Mesodermal cell (in vitro differentiated cells): ENCODE measurements at regions not wholly inside any gene's neighbourhood (a gene's known extent, or its start where the extent isn't known, plus 50 kb on each side); places are given as distances from the start of the nearest gene placed in this dataset.
"Not testable (repeated sequence)": the region's sequence is repeated elsewhere in the genome, so short reads cannot be mapped to it uniquely, and the experiment has no call there.

Experiments used
- H3K27ac ChIP-seq: 2 replicates; pipeline ENCODE4 v1.7.0; 2013; ENCODE audit warnings: mild to moderate bottlenecking, low read depth, low read length, moderate library complexity; ENCODE audit not compliant: severe bottlenecking
- H3K36me3 ChIP-seq: 2 replicates; pipeline ENCODE4 v1.7.1; 2013; ENCODE audit warnings: mild to moderate bottlenecking, low read length, moderate library complexity; ENCODE audit not compliant: control insufficient read depth, insufficient read depth
- H3K4me1 ChIP-seq: one replicate; pipeline ENCODE4 v1.7.1; 2013; ENCODE audit warnings: mild to moderate bottlenecking, low read length; ENCODE audit not compliant: insufficient read depth, control insufficient read depth, poor library complexity, severe bottlenecking
- H3K4me3 ChIP-seq: 2 replicates; pipeline ENCODE4 v1.7.0; 2013; ENCODE audit warnings: low read length, control low read depth, mild to moderate bottlenecking; ENCODE audit not compliant: insufficient read depth, poor library complexity, severe bottlenecking; ENCODE audit errors: extremely low read depth
- H3K9me3 ChIP-seq: 2 replicates; pipeline ENCODE4 v1.7.1; 2013; ENCODE audit warnings: mild to moderate bottlenecking, low read length, moderate library complexity; ENCODE audit not compliant: control insufficient read depth
- WGBS, 2 experiments: methylation state at CpG; one replicate each; pipeline ENCODE4 v1.1.5; 2013; ENCODE audit warnings: missing lambda C conversion rate in 2 of 2; ENCODE audit not compliant: insufficient coverage in 2 of 2; 5-methylcytosine and 5-hydroxymethylcytosine counted together

GRCh38 chr12:71299541-71300376 lies 139.8 kb upstream of the LGR5 start:
- no peak overlapping the region for H3K4me3 ChIP-seq
- no peaks in the 10 kb centered on the region for H3K9me3 ChIP-seq
- no peaks in the 10 kb centered on the region for H3K36me3 ChIP-seq
- H3K4me1 ChIP-seq, result no peaks in the 10 kb centered on the region
- no peak overlapping the region for H3K27ac ChIP-seq
- whole genome bisulfite sequencing, 2 experiments, result 81 to 92% methylated on average over 1 to 3 of the region's 6 CpGs

DNA sequence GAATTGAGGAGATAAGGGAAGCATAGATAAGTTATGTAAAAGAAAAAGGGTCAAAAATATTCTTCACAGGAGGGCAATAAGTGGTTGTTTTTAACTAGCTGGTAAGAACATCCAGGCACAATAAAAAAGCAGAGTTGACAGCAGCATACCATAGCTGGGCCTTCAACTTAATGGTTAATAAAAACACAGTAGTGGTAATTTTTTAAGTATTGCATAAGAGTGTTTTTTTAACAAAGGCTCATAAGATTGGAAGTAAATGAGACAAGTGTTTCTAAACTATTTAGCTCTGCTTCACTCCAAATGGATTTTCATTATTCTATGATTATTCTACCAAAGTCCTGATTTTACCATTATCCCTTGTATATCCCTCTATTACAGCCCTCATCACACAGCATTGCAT lies 140.1 kb upstream of the TSPAN8 start:
- H3K9me3 ChIP-seq, result no peaks in the 10 kb centered on the region
- no peaks in the 10 kb centered on the region for H3K36me3 ChIP-seq
- no peaks in the 10 kb centered on the region for H3K4me1 ChIP-seq
- H3K4me3 ChIP-seq, result no peak overlapping the region
- no peak overlapping the region for H3K27ac ChIP-seq

DNA sequence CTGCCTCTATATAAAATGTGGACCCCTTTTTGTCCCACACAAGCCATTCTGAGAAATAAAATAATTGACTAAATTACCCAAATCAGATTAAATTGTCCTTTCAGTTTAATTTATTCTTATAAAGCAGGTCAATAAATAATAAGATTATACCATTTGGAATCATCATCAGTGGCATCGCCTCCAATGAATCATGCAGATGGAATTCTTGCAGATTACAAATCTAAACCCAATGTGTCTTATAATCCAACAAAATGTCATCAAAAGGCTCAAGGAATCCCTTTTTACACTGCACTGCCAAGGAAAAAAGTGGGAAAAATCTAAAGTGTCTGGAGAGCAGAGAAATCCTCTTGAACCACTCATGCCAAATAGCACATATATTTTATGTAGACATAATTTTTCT lies 138.2 kb upstream of the TSPAN8 start:
- peaks cover 8% of the 10 kb centered on the region for H3K9me3 ChIP-seq
- 100% methylated on average over 1 of the region's 1 CpG for WGBS, 2 experiments

GRCh38 chr12:71291746-71292145 lies 133.9 kb upstream of the TSPAN8 start:
- H3K4me1 ChIP-seq, result no peaks in the 10 kb centered on the region
- H3K9me3 ChIP-seq, result peaks cover 8% of the 10 kb centered on the region
- no peak overlapping the region for H3K27ac ChIP-seq

More for the DNA sequence above, 138.2 kb upstream of the TSPAN8 start:
- no peak overlapping the region for H3K4me3 ChIP-seq
- H3K4me1 ChIP-seq, result no peaks in the 10 kb centered on the region
- H3K27ac ChIP-seq, result no peak overlapping the region
- no peaks in the 10 kb centered on the region for H3K36me3 ChIP-seq

DNA sequence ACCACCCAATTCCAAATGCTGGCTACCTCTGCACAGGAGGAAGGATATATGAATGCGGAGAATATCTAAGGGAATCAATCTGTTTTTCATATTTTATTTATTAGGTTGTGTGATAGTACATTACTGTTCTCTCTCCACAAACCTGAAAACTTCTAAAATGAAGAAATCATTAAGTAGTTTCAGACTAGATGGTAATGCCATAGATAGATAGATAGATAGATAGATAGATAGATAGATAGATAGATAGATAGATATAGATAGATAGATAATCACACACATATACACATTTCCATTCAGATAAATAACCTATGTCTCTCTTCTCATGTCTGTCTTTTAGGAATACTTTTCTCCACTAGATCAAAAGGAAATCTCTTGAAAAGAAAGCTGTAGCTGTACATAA lies 126.1 kb upstream of the TSPAN8 start:
- WGBS, 2 experiments, result no CpG with 5 or more reads among the region's 1 CpG

More at GRCh38 chr12:71291746-71292145, 133.9 kb upstream of the TSPAN8 start:
- no peak overlapping the region for H3K4me3 ChIP-seq
- 85 to 93% methylated on average over 2 of the region's 2 CpGs for whole genome bisulfite sequencing, 2 experiments
- no peaks in the 10 kb centered on the region for H3K36me3 ChIP-seq

GRCh38 chr12:71282925-71283324 lies 125.1 kb upstream of the TSPAN8 start:
- H3K9me3 ChIP-seq, result no peaks in the 10 kb centered on the region
- no CpG with 5 or more reads among the region's 5 CpGs for WGBS, 2 experiments
- H3K27ac ChIP-seq, result no peak overlapping the region
- no peak overlapping the region for H3K4me3 ChIP-seq
- no peaks in the 10 kb centered on the region for H3K4me1 ChIP-seq
- no peaks in the 10 kb centered on the region for H3K36me3 ChIP-seq

More for the DNA sequence above, 126.1 kb upstream of the TSPAN8 start:
- Histone ChIP-seq H3K36me3 (no peaks in the 10 kb centered on the region), H3K4me3 (no peak overlapping the region), H3K4me1 (no peaks in the 10 kb centered on the region), H3K27ac (no peak overlapping the region), H3K9me3 (no peaks in the 10 kb centered on the region)

DNA sequence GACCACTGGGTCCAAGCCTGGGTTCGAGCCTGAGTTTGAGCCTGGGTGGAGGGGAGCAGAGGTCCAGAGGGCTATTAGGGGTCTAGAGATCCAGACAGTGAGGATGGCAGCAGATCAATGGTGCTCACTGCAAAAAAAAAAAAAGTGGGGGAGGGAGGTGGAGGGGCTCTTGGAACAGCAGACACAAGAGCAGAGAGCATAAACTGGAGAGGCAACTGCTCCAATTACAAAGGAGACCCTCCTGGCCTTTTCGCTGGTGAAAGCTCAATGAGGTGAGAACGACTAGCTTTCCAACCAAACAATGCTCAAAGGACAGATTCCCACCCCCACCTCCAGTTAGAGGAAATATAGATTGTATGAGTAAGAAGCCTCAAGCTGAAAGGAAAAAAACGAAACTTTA lies 124.2 kb upstream of the TSPAN8 start:
- no peak overlapping the region for H3K27ac ChIP-seq
- WGBS, 2 experiments, result 54 to 83% methylated on average over 1 to 2 of the region's 4 CpGs
- H3K9me3 ChIP-seq, result no peaks in the 10 kb centered on the region
- no peaks in the 10 kb centered on the region for H3K4me1 ChIP-seq
- H3K4me3 ChIP-seq, result no peak overlapping the region
- no peaks in the 10 kb centered on the region for H3K36me3 ChIP-seq

GRCh38 chr12:71281425-71281824 lies 123.6 kb upstream of the TSPAN8 start:
- no peak overlapping the region for H3K4me3 ChIP-seq
- WGBS, 2 experiments, result 60 to 100% methylated on average over 1 of the region's 2 CpGs
- H3K4me1 ChIP-seq, result no peaks in the 10 kb centered on the region
- H3K36me3 ChIP-seq, result no peaks in the 10 kb centered on the region
- H3K9me3 ChIP-seq, result no peaks in the 10 kb centered on the region
- H3K27ac ChIP-seq, result no peak overlapping the region

- Histone ChIP-seq H3K4me3 (no peak overlapping the region), H3K36me3 (no peaks in the 10 kb centered on the region), H3K4me1 (no peaks in the 10 kb centered on the region), H3K27ac (no peak overlapping the region), H3K9me3 (no peaks in the 10 kb centered on the region)
- no CpG with 5 or more reads among the region's 1 CpG for WGBS, 2 experiments
Observed at GRCh38 chr12:71277866-71278265, 120.1 kb upstream of the TSPAN8 start.

DNA sequence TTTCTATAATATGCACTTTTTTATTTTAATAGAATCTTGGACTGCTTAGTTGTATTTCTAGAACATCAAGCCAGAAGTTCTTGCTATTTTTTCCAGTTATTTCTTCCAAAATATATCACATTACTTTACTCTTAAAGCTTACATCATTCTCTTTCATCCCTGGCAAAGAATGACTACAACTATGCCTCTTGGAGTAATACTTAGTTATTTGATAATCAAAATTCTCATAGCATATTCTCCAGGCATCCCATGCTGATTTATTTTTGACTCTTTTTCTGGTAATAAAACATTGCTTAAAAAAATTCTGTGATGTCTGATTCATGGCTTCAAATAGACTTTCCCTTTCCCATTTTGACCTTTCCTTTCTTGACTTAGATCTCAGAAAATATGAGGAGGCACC lies 118.7 kb upstream of the TSPAN8 start:
- no peak overlapping the region for H3K4me3 ChIP-seq
- H3K9me3 ChIP-seq, result no peaks in the 10 kb centered on the region
- no peaks in the 10 kb centered on the region for H3K4me1 ChIP-seq
- H3K36me3 ChIP-seq, result no peaks in the 10 kb centered on the region
- no peak overlapping the region for H3K27ac ChIP-seq

GRCh38 chr12:71270794-71271193 lies 113.0 kb upstream of the TSPAN8 start:
- WGBS, 2 experiments, result no CpG with 5 or more reads among the region's 2 CpGs
- H3K27ac ChIP-seq, H3K4me3 ChIP-seq, H3K9me3 ChIP-seq, H3K36me3 ChIP-seq, H3K4me1 ChIP-seq: not testable (repeated sequence)
